Adrenal gland (tissue), 5 donors: ENCODE measurements at regions not wholly inside any gene's neighbourhood (a gene's known extent, or its start where the extent isn't known, plus 50 kb on each side); places are given as distances from the start of the nearest gene placed in this dataset.

Experiments
- POLR2A ChIP-seq, 2 donors: fragments of 450-650 bp; IDR thresholded peaks; one replicate each; pipeline ENCODE4 v1.6.1; 2017; ENCODE audit warnings: antibody characterized with exemption in 2 of 2, mild to moderate bottlenecking in 2 of 2, moderate library complexity in 1 of 2
- TF ChIP-seq, protein P1 (sequence below), 6 experiments: fragments of 450-650 bp in 4 of 6; fragments of 200-600 bp in 2 of 6; sonication (generic) in 1 of 6; IDR thresholded peaks; 1 replicate in 5 of 6; 2 replicates in 1 of 6; pipeline versions ENCODE4 v1.5.1 to v1.8.0; 2016 to 2021; ENCODE audit warnings: antibody characterized with exemption in 6 of 6, mild to moderate bottlenecking in 2 of 6, moderate library complexity in 1 of 6
- donor health status: DM: no; HTN: no; CAD: no.

DNA sequence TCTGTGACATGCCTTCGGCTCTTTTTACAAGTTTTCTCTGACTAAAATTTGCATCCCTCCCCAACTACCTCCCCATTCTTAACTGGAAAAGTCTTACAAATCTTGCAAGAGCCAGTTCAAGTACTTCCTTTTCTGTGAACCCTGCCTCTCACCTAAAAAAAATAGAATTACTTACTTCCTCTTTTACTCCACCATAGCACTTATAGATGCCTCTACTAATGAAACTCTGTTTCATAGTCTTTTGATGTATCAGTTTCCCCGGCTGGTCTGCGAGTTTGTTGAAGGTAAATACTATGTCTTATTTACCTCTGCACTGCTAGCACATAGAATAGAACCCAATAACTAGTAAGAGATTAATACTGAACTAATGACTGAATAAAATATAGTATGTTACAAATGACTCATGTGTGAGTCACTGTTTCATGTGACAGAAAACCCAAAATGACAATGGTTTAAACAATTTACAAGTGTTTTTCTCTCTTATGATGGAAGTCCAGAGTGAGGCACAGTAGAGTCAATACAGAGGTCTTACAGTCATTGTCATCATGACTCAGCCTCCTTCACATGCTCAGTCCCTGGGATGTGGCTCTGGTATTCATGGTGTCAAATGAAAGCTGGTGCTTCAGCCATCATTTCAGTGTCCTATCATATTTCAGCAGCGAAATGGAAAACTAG is 393.5 kb downstream of the RSL24D1 start:
- TF ChIP-seq POLR2A (IDR thresholded peaks at IDR 0.05) = no peak
- TF ChIP-seq, protein P1, sequence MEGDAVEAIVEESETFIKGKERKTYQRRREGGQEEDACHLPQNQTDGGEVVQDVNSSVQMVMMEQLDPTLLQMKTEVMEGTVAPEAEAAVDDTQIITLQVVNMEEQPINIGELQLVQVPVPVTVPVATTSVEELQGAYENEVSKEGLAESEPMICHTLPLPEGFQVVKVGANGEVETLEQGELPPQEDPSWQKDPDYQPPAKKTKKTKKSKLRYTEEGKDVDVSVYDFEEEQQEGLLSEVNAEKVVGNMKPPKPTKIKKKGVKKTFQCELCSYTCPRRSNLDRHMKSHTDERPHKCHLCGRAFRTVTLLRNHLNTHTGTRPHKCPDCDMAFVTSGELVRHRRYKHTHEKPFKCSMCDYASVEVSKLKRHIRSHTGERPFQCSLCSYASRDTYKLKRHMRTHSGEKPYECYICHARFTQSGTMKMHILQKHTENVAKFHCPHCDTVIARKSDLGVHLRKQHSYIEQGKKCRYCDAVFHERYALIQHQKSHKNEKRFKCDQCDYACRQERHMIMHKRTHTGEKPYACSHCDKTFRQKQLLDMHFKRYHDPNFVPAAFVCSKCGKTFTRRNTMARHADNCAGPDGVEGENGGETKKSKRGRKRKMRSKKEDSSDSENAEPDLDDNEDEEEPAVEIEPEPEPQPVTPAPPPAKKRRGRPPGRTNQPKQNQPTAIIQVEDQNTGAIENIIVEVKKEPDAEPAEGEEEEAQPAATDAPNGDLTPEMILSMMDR (IDR thresholded peaks at IDR 0.05) = no peak
